K562 (cell line): ENCODE measurements at regions not wholly inside any gene's neighbourhood (a gene's known extent, or its start where the extent isn't known, plus 50 kb on each side); places are given as distances from the start of the nearest gene placed in this dataset.

ENCODE experiments used
- ATAC-seq: fragments of 200-7000 bp; cut with Tn5 transposase; 3 replicates; pipeline ENCODE4 v1.9.1; 2020; ENCODE audit warnings: moderate library complexity
- BruUV-seq: library from RNA; stranded (reverse); fragments of 400-500 nt; replicated peaks from 2 replicates; lab custom pipeline; 2021; lab: Mats Ljungman, UMichigan
- CTCF ChIA-PET: fragments of 300-600 bp; formaldehyde crosslinking; extraction: SDS; loops from one replicate; lab custom pipeline; 2021; ENCODE audit warnings: low intra/inter-chr PET ratio; lab: Yijun Ruan, JAX
- POLR2A ChIA-PET: fragments of 300-600, 350-650 bp; sonication (Branson Sonifier 250); formaldehyde crosslinking; extraction: SDS; loops from one replicate; lab custom pipeline; 2021; ENCODE audit warnings: antibody characterized with exemption, inconsistent platforms; lab: Yijun Ruan, JAX
- DNase-seq, 4 experiments: peaks; one replicate each; pipeline versions ENCODE4 v3.0.0 to v3.0.0-alpha.2; 2011 to 2018; ENCODE audit warnings: low spot score in 3 of 4, mixed read lengths in 3 of 4; ENCODE audit errors: extremely low read depth in 1 of 4
- FAIRE-seq: peaks from 2 replicates; lab custom pipeline; 2011; peaks lifted over from hg19 to GRCh38; lab: Jason Lieb, UNC
- H2AFZ ChIP-seq: 2 replicates; pipeline ENCODE4 v1.6.0; 2011; ENCODE audit warnings: low read depth, low read length, control low read depth, inconsistent platforms
- H3K27ac ChIP-seq: fragments of 200-600 bp; 3 replicates; pipeline ENCODE4 v1.8.0; 2011; ENCODE audit warnings: low read depth, mild to moderate bottlenecking, control low read depth, inconsistent platforms, low read length, moderate library complexity, mixed read lengths; ENCODE audit errors: extremely low read depth
- H3K27me3 ChIP-seq, 2 experiments: fragments of 300-600 bp in 1 of 2; 2 replicates in 1 of 2; 3 replicates in 1 of 2; pipeline versions ENCODE4 v1.6.0 to v1.8.0; 2011; ENCODE audit warnings: inconsistent platforms in 2 of 2, low read length in 2 of 2, mild to moderate bottlenecking in 1 of 2, mixed read lengths in 1 of 2, moderate library complexity in 1 of 2; ENCODE audit not compliant: control insufficient read depth in 2 of 2, insufficient read depth in 2 of 2
- H3K36me3 ChIP-seq: fragments of 300-600 bp; 3 replicates; pipeline ENCODE4 v1.8.0; 2011; ENCODE audit warnings: mild to moderate bottlenecking, low read length, inconsistent platforms; ENCODE audit not compliant: control insufficient read depth, insufficient read depth
- H3K4me1 ChIP-seq, 2 experiments: fragments of 200-600 bp in 1 of 2; replicated peaks in 1 of 2; 2 replicates in 1 of 2; 3 replicates in 1 of 2; pipeline versions ENCODE4 v1.5.1 to v1.8.0; 2011; ENCODE audit warnings: inconsistent platforms in 2 of 2, low read length in 2 of 2, mild to moderate bottlenecking in 1 of 2, mixed read lengths in 1 of 2, moderate library complexity in 1 of 2; ENCODE audit not compliant: control insufficient read depth in 2 of 2, insufficient read depth in 2 of 2
- H3K4me2 ChIP-seq: 2 replicates; pipeline ENCODE4 v1.6.1; 2011; ENCODE audit warnings: low read length, control low read depth, inconsistent platforms, mixed read lengths; ENCODE audit not compliant: insufficient read depth
- H3K4me3 ChIP-seq: fragments of 200-600 bp; sonication (generic), shearing (Covaris generic); 2 replicates; pipeline ENCODE4 v1.5.1; 2016; ENCODE audit warnings: control low read depth, inconsistent platforms
- H3K79me2 ChIP-seq: fragments of 200-600 bp; 3 replicates; pipeline ENCODE4 v1.8.0; 2011; ENCODE audit warnings: low read length, inconsistent platforms; ENCODE audit not compliant: control insufficient read depth, insufficient read depth
- H3K9ac ChIP-seq, 2 experiments: 2 replicates each; pipeline versions ENCODE4 v1.6.0 to v1.6.1; 2011; ENCODE audit warnings: low read depth in 2 of 2, low read length in 2 of 2, control low read depth in 1 of 2, inconsistent platforms in 1 of 2, mild to moderate bottlenecking in 1 of 2, mixed read lengths in 1 of 2; ENCODE audit not compliant: insufficient read depth in 1 of 2
- H3K9me1 ChIP-seq: one replicate; pipeline ENCODE4 v1.6.0; 2011; ENCODE audit warnings: inconsistent platforms, mild to moderate bottlenecking, low read length, moderate library complexity; ENCODE audit not compliant: control insufficient read depth, insufficient read depth
- H3K9me3 ChIP-seq: replicated peaks from 2 replicates; pipeline ENCODE4 v1.5.1; 2011; ENCODE audit warnings: low read depth, low read length, inconsistent platforms; ENCODE audit not compliant: control insufficient read depth, insufficient read depth
- H4K20me1 ChIP-seq: replicated peaks from 2 replicates; pipeline ENCODE4 v1.6.1; 2011; ENCODE audit warnings: low read length, inconsistent platforms, mixed read lengths; ENCODE audit not compliant: control insufficient read depth, insufficient read depth
- CHD2 ChIP-seq: IDR thresholded peaks from 2 replicates; pipeline ENCODE4 v1.6.1; 2011; ENCODE audit warnings: low read depth, low read length
- ETS2 ChIP-seq: IDR thresholded peaks from 2 replicates; pipeline ENCODE4 v1.6.1; 2016; ENCODE audit warnings: borderline replicate concordance, missing genetic modification characterization, mild to moderate bottlenecking, moderate library complexity, missing compliant biosample characterization; ENCODE audit not compliant: poor library complexity, severe bottlenecking
- GTF2F1 ChIP-seq: IDR thresholded peaks from 2 replicates; pipeline ENCODE4 v1.6.1; 2011; ENCODE audit warnings: low read depth, low read length, improper control_type of control experiment
- MTA2 ChIP-seq: fragments of 450-650 bp; IDR thresholded peaks from 2 replicates; pipeline ENCODE4 v1.6.1; 2016; ENCODE audit warnings: low read depth
- NCOA6 ChIP-seq: fragments of 450-650 bp; IDR thresholded peaks from 2 replicates; pipeline ENCODE4 v1.6.1; 2017; ENCODE audit warnings: mild to moderate bottlenecking
- TAL1 ChIP-seq: fragments of 450-650 bp; IDR thresholded peaks from 2 replicates; pipeline ENCODE4 v1.6.1; 2016; ENCODE audit warnings: mild to moderate bottlenecking
- TEAD2 ChIP-seq: fragments of 450-650 bp; IDR thresholded peaks from 2 replicates; pipeline ENCODE4 v1.6.1; 2016; ENCODE audit warnings: missing genetic modification characterization, control low read depth, missing compliant biosample characterization
- YY1 ChIP-seq, 3 experiments: IDR thresholded peaks; 2 replicates each; pipeline ENCODE4 v1.6.1; 2011; ENCODE audit warnings: low read length in 2 of 3, mild to moderate bottlenecking in 2 of 3, moderate library complexity in 2 of 3, borderline replicate concordance in 1 of 3, control low read depth in 1 of 3, low read depth in 1 of 3; ENCODE audit not compliant: insufficient read depth in 3 of 3, insufficient replicate concordance in 2 of 3, control insufficient read depth in 1 of 3, insufficient read length in 1 of 3; ENCODE audit errors: extremely low read depth in 1 of 3
- ZC3H11A ChIP-seq: IDR thresholded peaks from 2 replicates; pipeline ENCODE4 v1.6.1; 2012; ENCODE audit warnings: low read depth, low read length, improper control_type of control experiment
- ZNF23 ChIP-seq: fragments of 250-450 bp; sonication (Bioruptor Pico); IDR thresholded peaks from 2 replicates; pipeline ENCODE4 v1.4.0; 2020; ENCODE audit warnings: mild to moderate bottlenecking
- WGBS: fragments of 100-300 bp; shearing (Covaris generic); methylation state at CpG from one replicate; pipeline ENCODE4 v1.1.6; 2016; ENCODE audit warnings: low coverage, mixed read lengths; ENCODE audit not compliant: insufficient coverage; ENCODE audit errors: missing lambda C conversion rate; 5-methylcytosine and 5-hydroxymethylcytosine counted together
- in situ Hi-C: fragments of 300-500 bp; cut with MboI; formaldehyde crosslinking; loops from 4 replicates; pipeline ENCODE4 v1.15.0; 2018; ENCODE audit warnings: inconsistent platforms, mixed read lengths
- intact Hi-C: fragments of 100-400 bp; cut with micrococcal nuclease; formaldehyde crosslinking; loops from 2 replicates; pipeline ENCODE4 v1.14.2; 2022
- TF ChIP-seq, protein P1 (sequence below), 2 experiments: fragments of 450-650 bp in 1 of 2; sonication (generic) in 1 of 2; formaldehyde crosslinking in 1 of 2; IDR thresholded peaks; 2 replicates each; pipeline versions ENCODE4 v1.7.1 to v1.9.0; 2016 to 2022; ENCODE audit warnings: inconsistent platforms in 1 of 2, mild to moderate bottlenecking in 1 of 2, missing genetic modification reagents in 1 of 2

DNA sequence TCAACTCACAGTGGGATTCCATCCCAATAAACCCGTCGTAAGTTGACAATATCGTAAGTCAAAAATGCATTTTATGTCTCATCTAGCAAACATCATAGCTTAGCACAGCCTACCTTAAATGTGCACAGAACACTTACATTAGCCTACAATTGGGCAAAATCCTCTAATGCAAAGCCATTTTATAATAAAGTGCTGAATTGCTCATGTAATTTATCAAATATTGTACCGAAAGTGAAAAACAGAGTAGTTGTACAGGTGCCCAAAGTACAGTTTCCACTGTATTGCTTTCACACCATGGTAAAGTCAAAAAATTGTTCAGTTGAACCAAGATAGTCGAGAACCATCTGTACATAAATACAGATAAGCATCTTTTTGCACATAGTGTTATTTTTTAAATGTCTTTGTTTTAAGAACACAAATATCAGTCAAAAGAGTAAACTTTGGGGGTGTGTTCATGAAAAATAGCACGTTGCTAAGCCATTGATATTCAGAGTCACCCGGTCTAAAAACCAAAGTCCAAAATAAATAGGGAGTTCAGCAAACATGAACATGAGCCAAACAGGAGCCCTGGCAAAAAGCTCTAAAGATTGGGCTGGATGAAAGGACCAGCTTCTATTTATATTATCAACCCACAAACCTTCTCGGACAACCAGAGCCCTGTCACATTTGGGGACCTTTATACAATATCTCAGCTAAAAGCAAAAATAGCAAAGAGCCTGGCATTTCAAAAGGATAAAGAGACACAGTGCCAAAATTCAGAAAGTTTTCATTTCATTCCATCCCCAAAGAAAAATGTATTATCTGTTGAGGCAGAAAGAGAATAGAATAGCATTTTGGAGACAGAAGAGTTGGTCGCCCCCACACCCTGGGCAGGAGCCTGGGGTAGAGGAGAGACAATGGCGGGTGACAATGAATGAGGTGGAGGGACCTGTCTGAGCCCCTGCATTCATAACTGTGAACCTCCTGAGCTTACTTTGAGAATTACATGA is 105.9 kb upstream of the SH3BP4 start (continued):
- TF ChIP-seq ZC3H11A (no peak), ETS2 (tag) (no peak), GTF2F1 (no peak)
- TF ChIP-seq, all 486 proteins: peak for 0

DNA sequence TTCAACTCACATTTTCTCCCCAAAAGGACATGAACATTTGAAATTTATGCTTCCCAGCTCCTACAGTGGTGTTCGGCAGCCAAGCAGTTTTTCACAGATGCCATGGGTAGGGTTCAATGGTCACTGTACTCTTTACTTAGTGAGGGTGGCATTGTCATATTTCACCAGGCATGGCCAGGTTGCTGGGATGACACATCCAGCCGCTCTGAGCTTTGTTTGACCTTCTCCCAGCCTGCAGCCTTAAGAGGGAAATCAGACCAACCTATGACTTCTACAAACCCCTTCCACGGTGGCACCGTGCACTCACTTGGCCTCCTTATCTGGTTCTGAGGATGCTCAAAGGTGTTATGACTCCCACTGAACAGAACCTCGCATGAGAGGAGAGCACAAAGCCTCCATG is 108.4 kb upstream of the SH3BP4 start:
- DNase-seq (no peak), ATAC-seq (no peak), FAIRE-seq (no peak)
- 0% methylated on average over 5 of the region's 5 CpGs for WGBS
- Histone ChIP-seq H3K27ac (no peak overlapping the region), H3K36me3 (no peaks in the 10 kb centered on the region), H3K4me2 (no peak overlapping the region), H3K4me3 (no peak overlapping the region), H3K27me3 (peaks cover 0 to 15% of the 10 kb centered on the region in 2 experiments; a peak in 2 of 5 replicates), H2AFZ (no peak overlapping the region), H3K9me3 (no peaks in the 10 kb centered on the region), H3K4me1 (no peaks in the 10 kb centered on the region), H3K9me1 (no peaks in the 10 kb centered on the region), H3K79me2 (no peaks in the 10 kb centered on the region), H4K20me1 (no peaks in the 10 kb centered on the region), H3K9ac (no peak overlapping the region)
- BruUV-seq = no TSS peak
- in situ Hi-C loops = no loop called here
- CTCF ChIA-PET = no interaction called here
- intact Hi-C loops = no loop called here
- POLR2A ChIA-PET = no interaction called here
- TF ChIP-seq TAL1 (no peak), NCOA6 (no peak), YY1 (IDR thresholded peaks at IDR 0.05; ENCODE audit: borderline replicate concordance in 1 of 3, control insufficient read depth in 1 of 3, extremely low read depth in 1 of 3, insufficient read depth in 3 of 3, insufficient read length in 1 of 3, insufficient replicate concordance in 2 of 3, low read depth in 1 of 3, low read length in 2 of 3) (no peak), TEAD2 (tag) (no peak), CHD2 (no peak), MTA2 (no peak), ZNF23 (CRISPR knock-in tag) (no peak)
- TF ChIP-seq, protein P1, sequence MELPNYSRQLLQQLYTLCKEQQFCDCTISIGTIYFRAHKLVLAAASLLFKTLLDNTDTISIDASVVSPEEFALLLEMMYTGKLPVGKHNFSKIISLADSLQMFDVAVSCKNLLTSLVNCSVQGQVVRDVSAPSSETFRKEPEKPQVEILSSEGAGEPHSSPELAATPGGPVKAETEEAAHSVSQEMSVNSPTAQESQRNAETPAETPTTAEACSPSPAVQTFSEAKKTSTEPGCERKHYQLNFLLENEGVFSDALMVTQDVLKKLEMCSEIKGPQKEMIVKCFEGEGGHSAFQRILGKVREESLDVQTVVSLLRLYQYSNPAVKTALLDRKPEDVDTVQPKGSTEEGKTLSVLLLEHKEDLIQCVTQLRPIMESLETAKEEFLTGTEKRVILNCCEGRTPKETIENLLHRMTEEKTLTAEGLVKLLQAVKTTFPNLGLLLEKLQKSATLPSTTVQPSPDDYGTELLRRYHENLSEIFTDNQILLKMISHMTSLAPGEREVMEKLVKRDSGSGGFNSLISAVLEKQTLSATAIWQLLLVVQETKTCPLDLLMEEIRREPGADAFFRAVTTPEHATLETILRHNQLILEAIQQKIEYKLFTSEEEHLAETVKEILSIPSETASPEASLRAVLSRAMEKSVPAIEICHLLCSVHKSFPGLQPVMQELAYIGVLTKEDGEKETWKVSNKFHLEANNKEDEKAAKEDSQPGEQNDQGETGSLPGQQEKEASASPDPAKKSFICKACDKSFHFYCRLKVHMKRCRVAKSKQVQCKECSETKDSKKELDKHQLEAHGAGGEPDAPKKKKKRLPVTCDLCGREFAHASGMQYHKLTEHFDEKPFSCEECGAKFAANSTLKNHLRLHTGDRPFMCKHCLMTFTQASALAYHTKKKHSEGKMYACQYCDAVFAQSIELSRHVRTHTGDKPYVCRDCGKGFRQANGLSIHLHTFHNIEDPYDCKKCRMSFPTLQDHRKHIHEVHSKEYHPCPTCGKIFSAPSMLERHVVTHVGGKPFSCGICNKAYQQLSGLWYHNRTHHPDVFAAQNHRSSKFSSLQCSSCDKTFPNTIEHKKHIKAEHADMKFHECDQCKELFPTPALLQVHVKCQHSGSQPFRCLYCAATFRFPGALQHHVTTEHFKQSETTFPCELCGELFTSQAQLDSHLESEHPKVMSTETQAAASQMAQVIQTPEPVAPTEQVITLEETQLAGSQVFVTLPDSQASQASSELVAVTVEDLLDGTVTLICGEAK (IDR thresholded peaks at IDR 0.05) = no peak
- TF ChIP-seq, protein P1 (CRISPR knock-in tag; IDR thresholded peaks at IDR 0.05) = no peak
